Activated CD4-positive, alpha-beta T cell treated with anti-CD3 and anti-CD28 coated beads, Interleukin-2, amount 10 ng/mL, durations not matched to agents 7 days and 5 days (primary cell): ENCODE measurements at regions not wholly inside any gene's neighbourhood (a gene's known extent, or its start where the extent isn't known, plus 50 kb on each side); places are given as distances from the start of the nearest gene placed in this dataset.

Experiments
- CTCF ChIA-PET: fragments of 350-600 bp; sonication (Branson Sonifier 250); formaldehyde crosslinking; loops from one replicate; lab custom pipeline; 2021; ENCODE audit warnings: antibody characterized with exemption; lab: Charles Lee
- POLR2A ChIA-PET: fragments of 350-600 bp; sonication (Branson Sonifier 250); formaldehyde crosslinking; loops from one replicate; lab custom pipeline; 2021; ENCODE audit warnings: antibody characterized with exemption; lab: Charles Lee
- DNase-seq: peaks from one replicate; pipeline ENCODE4 v3.0.0-alpha.2; 2020
- H3K27ac Mint-ChIP-seq: one replicate; pipeline ENCODE4 v1.8.0; 2021; ENCODE audit warnings: mild to moderate bottlenecking, moderate library complexity, mixed read lengths
- H3K27me3 Mint-ChIP-seq: one replicate; pipeline ENCODE4 v1.8.0; 2021; ENCODE audit warnings: mixed read lengths
- H3K36me3 Mint-ChIP-seq: one replicate; pipeline ENCODE4 v1.8.0; 2021; ENCODE audit warnings: low read depth, mixed read lengths
- H3K4me1 Mint-ChIP-seq: one replicate; pipeline ENCODE4 v1.8.0; 2021; ENCODE audit warnings: mixed read lengths
- H3K4me3 Mint-ChIP-seq: one replicate; pipeline ENCODE4 v1.8.0; 2021; ENCODE audit warnings: mild to moderate bottlenecking, moderate library complexity, mixed read lengths
- H3K9me3 Mint-ChIP-seq: one replicate; pipeline ENCODE4 v1.8.0; 2021; ENCODE audit warnings: mixed read lengths

GRCh38 chr6:23688650-23689049 lies 437.4 kb upstream of the NRSN1 start:
- no peak overlapping the region for H3K27ac Mint-ChIP-seq
- no peak overlapping the region for H3K4me3 Mint-ChIP-seq
- POLR2A ChIA-PET, result no interaction called here
- no peaks in the 10 kb centered on the region for H3K9me3 Mint-ChIP-seq
- DNase-seq, result no peak
- no peaks in the 10 kb centered on the region for H3K27me3 Mint-ChIP-seq
- CTCF ChIA-PET, result no interaction called here
- H3K4me1 Mint-ChIP-seq, result no peaks in the 10 kb centered on the region
- no peaks in the 10 kb centered on the region for H3K36me3 Mint-ChIP-seq

GRCh38 chr6:23690453-23691049 lies 435.5 kb upstream of the NRSN1 start:
- Mint-ChIP-seq H3K27ac (no peak overlapping the region), H3K36me3 (no peaks in the 10 kb centered on the region), H3K27me3 (no peaks in the 10 kb centered on the region), H3K4me3 (no peak overlapping the region), H3K9me3 (no peaks in the 10 kb centered on the region), H3K4me1 (no peaks in the 10 kb centered on the region)
- DNase-seq, result no peak
- POLR2A ChIA-PET, result no interaction called here
- CTCF ChIA-PET, result no interaction called here

DNA sequence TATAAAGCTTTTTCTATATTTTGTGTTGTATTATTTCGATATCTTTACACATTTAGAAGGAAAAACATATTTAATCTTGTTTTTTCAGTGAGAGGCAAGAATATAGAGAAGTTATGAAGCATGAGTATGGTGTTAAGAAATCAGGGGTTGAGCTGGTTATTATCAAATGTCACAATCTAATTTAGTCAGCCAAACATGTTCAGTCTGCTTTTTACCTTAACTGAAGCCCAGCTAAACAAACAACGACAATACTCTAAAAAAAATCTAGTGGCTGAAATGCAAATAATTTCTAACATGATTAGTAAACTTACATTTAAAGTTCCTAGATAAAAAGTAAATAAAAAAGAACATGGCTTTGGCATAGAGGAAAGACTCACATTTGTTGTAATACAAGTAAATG lies 433.8 kb upstream of the NRSN1 start:
- CTCF ChIA-PET, result no interaction called here
- H3K4me3 Mint-ChIP-seq, result no peak overlapping the region
- DNase-seq, result no peak

DNA sequence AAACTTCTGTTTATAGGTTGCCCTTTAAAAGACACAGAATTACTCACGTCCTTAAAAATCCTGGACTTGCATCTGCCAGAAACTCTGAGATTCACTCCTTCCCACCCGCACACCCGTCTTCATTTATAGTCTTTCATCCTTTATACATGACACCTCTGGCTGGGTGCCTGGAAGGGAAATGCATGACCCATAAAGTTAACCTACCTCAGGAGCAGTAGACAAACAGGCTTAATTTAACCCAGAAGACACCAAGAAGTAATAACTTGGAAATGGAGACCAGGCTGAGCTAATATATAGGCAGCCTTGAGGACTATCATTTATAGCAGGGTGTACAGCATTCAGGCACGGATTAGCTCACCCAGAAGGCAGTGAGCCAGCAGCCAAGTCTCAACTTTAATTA lies 429.0 kb upstream of the NRSN1 start:
- Mint-ChIP-seq H3K4me1 (no peaks in the 10 kb centered on the region), H3K27me3 (no peaks in the 10 kb centered on the region), H3K9me3 (peaks cover 7% of the 10 kb centered on the region), H3K4me3 (no peak overlapping the region), H3K36me3 (no peaks in the 10 kb centered on the region), H3K27ac (no peak overlapping the region)
- no peak for DNase-seq
- CTCF ChIA-PET, result no interaction called here
- POLR2A ChIA-PET, result no interaction called here

More for the DNA sequence above, 433.8 kb upstream of the NRSN1 start:
- POLR2A ChIA-PET, result no interaction called here
- H3K9me3 Mint-ChIP-seq, result no peaks in the 10 kb centered on the region
- H3K4me1 Mint-ChIP-seq, result no peaks in the 10 kb centered on the region
- H3K36me3 Mint-ChIP-seq, result no peaks in the 10 kb centered on the region
- H3K27ac Mint-ChIP-seq, result no peak overlapping the region
- no peaks in the 10 kb centered on the region for H3K27me3 Mint-ChIP-seq

GRCh38 chr6:23704479-23705052 lies 421.4 kb upstream of the NRSN1 start:
- Mint-ChIP-seq H3K9me3 (peaks cover 7% of the 10 kb centered on the region), H3K4me1 (no peaks in the 10 kb centered on the region), H3K36me3 (no peaks in the 10 kb centered on the region), H3K27ac (no peak overlapping the region), H3K27me3 (no peaks in the 10 kb centered on the region), H3K4me3 (no peak overlapping the region)
- DNase-seq, result no peak
- ChIA-PET POLR2A (no interaction called here), CTCF (interaction anchor here (1.3 kb wide), 1 partner anchor 88 kb away, joined by 4 read pairs; no protein-coding TSS in a partner anchor)

GRCh38 chr6:23705697-23706096 lies 420.3 kb upstream of the NRSN1 start:
- POLR2A ChIA-PET, result interaction anchor here (0.5 kb wide), 1 partner anchor 587 kb away, joined by 4 read pairs; no protein-coding TSS in a partner anchor
- no peaks in the 10 kb centered on the region for H3K4me1 Mint-ChIP-seq
- H3K27ac Mint-ChIP-seq, result no peak overlapping the region
- no peak for DNase-seq
- no peaks in the 10 kb centered on the region for H3K36me3 Mint-ChIP-seq
- no peaks in the 10 kb centered on the region for H3K27me3 Mint-ChIP-seq
- no peak overlapping the region for H3K4me3 Mint-ChIP-seq
- peaks cover 5% of the 10 kb centered on the region for H3K9me3 Mint-ChIP-seq
- CTCF ChIA-PET, result interaction anchor here (1.3 kb wide), 1 partner anchor 89 kb away, joined by 4 read pairs; no protein-coding TSS in a partner anchor

- H3K27ac Mint-ChIP-seq, result no peak overlapping the region
- H3K27me3 Mint-ChIP-seq, result no peaks in the 10 kb centered on the region
- H3K36me3 Mint-ChIP-seq, result no peaks in the 10 kb centered on the region
- ChIA-PET CTCF (no interaction called here), POLR2A (no interaction called here)
- H3K4me3 Mint-ChIP-seq, result no peak overlapping the region
- DNase-seq, result no peak
- no peaks in the 10 kb centered on the region for H3K4me1 Mint-ChIP-seq
- no peaks in the 10 kb centered on the region for H3K9me3 Mint-ChIP-seq
Observed at GRCh38 chr6:23712756-23713155, 413.3 kb upstream of the NRSN1 start.

DNA sequence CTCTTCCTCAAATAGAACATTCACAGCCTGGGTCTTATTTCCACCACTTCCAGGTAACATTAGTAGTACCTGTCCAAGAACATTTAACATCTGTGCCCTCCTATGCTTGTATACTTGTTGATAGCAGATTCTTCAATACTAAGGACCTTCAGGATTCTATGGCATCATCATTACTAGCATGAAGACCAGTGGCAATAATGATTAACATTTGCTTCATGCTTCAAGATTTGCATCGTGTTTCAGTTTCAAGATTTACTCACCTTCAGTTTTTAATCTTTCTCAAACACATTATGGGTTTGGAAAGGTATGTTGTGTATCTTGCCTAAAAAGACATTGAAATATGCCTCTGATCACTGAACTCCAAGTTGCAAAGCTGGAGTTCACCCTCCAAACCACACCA lies 412.8 kb upstream of the NRSN1 start:
- Mint-ChIP-seq H3K4me1 (no peaks in the 10 kb centered on the region), H3K4me3 (no peak overlapping the region), H3K36me3 (no peaks in the 10 kb centered on the region), H3K27me3 (no peaks in the 10 kb centered on the region), H3K9me3 (no peaks in the 10 kb centered on the region), H3K27ac (no peak overlapping the region)
- DNase-seq, result no peak
- ChIA-PET CTCF (no interaction called here), POLR2A (no interaction called here)

- DNase-seq, result no peak
- CTCF ChIA-PET, result no interaction called here
- H3K27ac Mint-ChIP-seq, result no peak overlapping the region
- H3K4me3 Mint-ChIP-seq, result no peak overlapping the region
- no peaks in the 10 kb centered on the region for H3K9me3 Mint-ChIP-seq
- no peaks in the 10 kb centered on the region for H3K27me3 Mint-ChIP-seq
- H3K36me3 Mint-ChIP-seq, result no peaks in the 10 kb centered on the region
- POLR2A ChIA-PET, result no interaction called here
- no peaks in the 10 kb centered on the region for H3K4me1 Mint-ChIP-seq
Observed at GRCh38 chr6:23728707-23729106, 397.3 kb upstream of the NRSN1 start.

GRCh38 chr6:23731609-23732008 lies 394.4 kb upstream of the NRSN1 start:
- Mint-ChIP-seq H3K27ac (no peak overlapping the region), H3K9me3 (no peaks in the 10 kb centered on the region)
- POLR2A ChIA-PET, result no interaction called here

GRCh38 chr6:23732521-23732920 lies 393.5 kb upstream of the NRSN1 start:
- Mint-ChIP-seq H3K27me3 (no peaks in the 10 kb centered on the region), H3K27ac (no peak overlapping the region), H3K36me3 (no peaks in the 10 kb centered on the region), H3K4me1 (no peaks in the 10 kb centered on the region), H3K4me3 (no peak overlapping the region), H3K9me3 (no peaks in the 10 kb centered on the region)
- POLR2A ChIA-PET, result no interaction called here
- CTCF ChIA-PET, result no interaction called here
- DNase-seq, result no peak

More at GRCh38 chr6:23731609-23732008, 394.4 kb upstream of the NRSN1 start:
- CTCF ChIA-PET, result no interaction called here
- DNase-seq, result no peak
- Mint-ChIP-seq H3K4me3 (no peak overlapping the region), H3K36me3 (no peaks in the 10 kb centered on the region), H3K4me1 (no peaks in the 10 kb centered on the region), H3K27me3 (no peaks in the 10 kb centered on the region)

DNA sequence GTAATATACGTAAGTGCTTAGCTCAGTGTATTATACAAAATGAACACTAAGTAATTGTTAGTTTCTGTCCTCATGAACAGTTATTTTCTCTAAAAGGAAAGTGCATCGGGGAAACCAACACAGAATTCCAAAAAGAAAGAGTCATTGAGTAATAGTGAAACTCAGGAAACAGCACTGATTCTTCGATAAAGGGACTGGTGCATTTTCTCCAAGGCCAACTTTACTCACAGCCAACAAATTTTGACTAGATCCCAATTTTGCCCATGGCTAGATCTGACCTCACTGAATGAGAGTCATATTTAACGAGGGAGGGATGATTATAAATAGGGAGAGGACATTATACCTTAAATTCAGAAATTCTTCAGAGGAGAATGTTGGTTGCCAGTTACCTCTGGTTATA lies 390.9 kb upstream of the NRSN1 start:
- H3K27me3 Mint-ChIP-seq, result no peaks in the 10 kb centered on the region
- H3K4me1 Mint-ChIP-seq, result no peaks in the 10 kb centered on the region
- H3K36me3 Mint-ChIP-seq, result no peaks in the 10 kb centered on the region
- CTCF ChIA-PET, result no interaction called here
- no peak overlapping the region for H3K27ac Mint-ChIP-seq
- POLR2A ChIA-PET, result no interaction called here
- no peak for DNase-seq
- H3K4me3 Mint-ChIP-seq, result no peak overlapping the region
- no peaks in the 10 kb centered on the region for H3K9me3 Mint-ChIP-seq

- no peaks in the 10 kb centered on the region for H3K4me1 Mint-ChIP-seq
- H3K4me3 Mint-ChIP-seq, result no peak overlapping the region
- H3K36me3 Mint-ChIP-seq, result no peaks in the 10 kb centered on the region
- DNase-seq, result no peak
- POLR2A ChIA-PET, result no interaction called here
- H3K9me3 Mint-ChIP-seq, result no peaks in the 10 kb centered on the region
- H3K27ac Mint-ChIP-seq, result no peak overlapping the region
- CTCF ChIA-PET, result no interaction called here
- H3K27me3 Mint-ChIP-seq, result no peaks in the 10 kb centered on the region
Observed at GRCh38 chr6:23736577-23736976, 389.4 kb upstream of the NRSN1 start.

DNA sequence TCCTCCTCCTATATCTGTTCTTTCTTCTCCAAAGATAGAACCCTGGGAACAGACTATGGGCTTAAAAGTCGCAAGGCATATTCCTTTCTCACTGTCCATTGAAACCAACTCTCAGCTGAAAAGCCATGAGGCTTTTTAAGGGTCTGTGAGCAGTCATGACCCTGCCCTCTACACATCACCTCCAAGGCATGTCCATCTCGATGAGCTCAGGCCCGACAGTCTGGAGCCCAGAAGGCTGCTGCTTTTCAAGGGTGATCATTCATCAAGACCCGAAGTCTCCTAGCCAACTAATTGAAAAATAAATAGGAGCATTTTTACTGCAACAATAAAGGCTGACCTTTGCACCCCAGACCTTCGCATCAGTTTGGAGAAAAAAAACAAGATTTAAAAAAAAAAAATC lies 378.8 kb upstream of the NRSN1 start:
- Mint-ChIP-seq H3K9me3 (no peaks in the 10 kb centered on the region), H3K36me3 (no peaks in the 10 kb centered on the region), H3K4me1 (no peaks in the 10 kb centered on the region), H3K4me3 (no peak overlapping the region), H3K27me3 (no peaks in the 10 kb centered on the region), H3K27ac (no peak overlapping the region)
- ChIA-PET CTCF (no interaction called here), POLR2A (no interaction called here)
- DNase-seq, result no peak
